ENCODE measurements at regions not wholly inside any gene's neighbourhood (a gene's known extent, or its start where the extent isn't known, plus 50 kb on each side); places are given as distances from the start of the nearest gene placed in this dataset.

DNA sequence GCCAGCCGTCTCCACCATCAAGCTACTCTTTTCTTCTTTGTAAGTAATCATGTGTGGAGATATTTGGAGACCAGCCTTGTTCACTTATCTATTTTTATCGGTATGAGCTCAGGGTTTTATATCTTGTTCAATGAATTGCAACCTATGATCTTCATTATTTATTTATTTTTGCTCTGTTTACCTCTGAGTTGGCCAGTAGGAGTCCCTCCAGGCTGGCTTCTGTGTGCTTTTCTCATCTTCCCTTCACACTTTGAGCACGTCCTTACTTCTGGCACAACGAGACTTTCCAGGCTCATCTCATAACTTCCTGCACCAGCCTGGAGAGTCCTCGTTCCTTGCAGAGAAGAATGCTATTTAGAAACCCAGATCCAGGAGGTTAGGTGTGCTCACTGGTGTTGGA lies 375.8 kb upstream of the PODXL start:
- H3K9me3 ChIP-seq (ENCODE audit: control extremely low read depth in 1 of 3, control insufficient read depth in 2 of 3, insufficient read depth in 1 of 3, low read length in 2 of 3): peaks cover 0 to 9% (median 0%) of the 10 kb centered on the region in 3 donors
- no peak overlapping the region for H2AFZ ChIP-seq (ENCODE audit: insufficient read depth, low read depth, low read length, poor library complexity, severe bottlenecking)
- Mint-ChIP-seq H3K27ac (no peak overlapping the region), H3K27me3 (peaks cover 6% of the 10 kb centered on the region), H3K9me3 (ENCODE audit: insufficient read depth) (peaks cover 3% of the 10 kb centered on the region), H3K4me1 (no peaks in the 10 kb centered on the region), H3K4me3 (no peak overlapping the region)
- no peak overlapping the region for H3K4me2 ChIP-seq (replicated peaks; ENCODE audit: low read depth, low read length, poor library complexity, severe bottlenecking)
- TF ChIP-seq, protein P1, sequence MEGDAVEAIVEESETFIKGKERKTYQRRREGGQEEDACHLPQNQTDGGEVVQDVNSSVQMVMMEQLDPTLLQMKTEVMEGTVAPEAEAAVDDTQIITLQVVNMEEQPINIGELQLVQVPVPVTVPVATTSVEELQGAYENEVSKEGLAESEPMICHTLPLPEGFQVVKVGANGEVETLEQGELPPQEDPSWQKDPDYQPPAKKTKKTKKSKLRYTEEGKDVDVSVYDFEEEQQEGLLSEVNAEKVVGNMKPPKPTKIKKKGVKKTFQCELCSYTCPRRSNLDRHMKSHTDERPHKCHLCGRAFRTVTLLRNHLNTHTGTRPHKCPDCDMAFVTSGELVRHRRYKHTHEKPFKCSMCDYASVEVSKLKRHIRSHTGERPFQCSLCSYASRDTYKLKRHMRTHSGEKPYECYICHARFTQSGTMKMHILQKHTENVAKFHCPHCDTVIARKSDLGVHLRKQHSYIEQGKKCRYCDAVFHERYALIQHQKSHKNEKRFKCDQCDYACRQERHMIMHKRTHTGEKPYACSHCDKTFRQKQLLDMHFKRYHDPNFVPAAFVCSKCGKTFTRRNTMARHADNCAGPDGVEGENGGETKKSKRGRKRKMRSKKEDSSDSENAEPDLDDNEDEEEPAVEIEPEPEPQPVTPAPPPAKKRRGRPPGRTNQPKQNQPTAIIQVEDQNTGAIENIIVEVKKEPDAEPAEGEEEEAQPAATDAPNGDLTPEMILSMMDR (IDR thresholded peaks at IDR 0.05): no peak
- no peak for TF ChIP-seq EZH2 (IDR thresholded peaks at IDR 0.05; ENCODE audit: borderline replicate concordance, insufficient read depth, low read depth, low read length, poor library complexity, severe bottlenecking)
- ATAC-seq (ENCODE audit: low read depth) (no peak), DNase-seq (no peak)
- no peaks in the 10 kb centered on the region for H3K36me3 ChIP-seq (replicated peaks in 1 of 2; ENCODE audit: control extremely low read depth in 1 of 2, control insufficient read depth in 1 of 2, extremely low read depth in 1 of 2, insufficient read depth in 2 of 2, low read length in 1 of 2)
- intact Hi-C loops (cut with micrococcal nuclease): no loop called here
- no peaks in the 10 kb centered on the region for H3K27me3 ChIP-seq (replicated peaks in 1 of 4; ENCODE audit: control extremely low read depth in 1 of 4, control insufficient read depth in 3 of 4, insufficient read depth in 4 of 4, low read length in 3 of 4)
- no CpG with 5 or more reads among the region's 5 CpGs for WGBS (ENCODE audit: insufficient coverage)
- H3K79me2 ChIP-seq (ENCODE audit: control insufficient read depth, insufficient read depth, low read length): no peaks in the 10 kb centered on the region
- no peak overlapping the region for H3K27ac ChIP-seq (ENCODE audit: low read length in 2 of 2)
- ChIA-PET POLR2A (no interaction called here), CTCF (no interaction called here)
- no peaks in the 10 kb centered on the region for H4K20me1 ChIP-seq (ENCODE audit: control insufficient read depth, insufficient read depth, low read length, poor library complexity, severe bottlenecking)
- no peak overlapping the region for H3K4me3 ChIP-seq (ENCODE audit: control extremely low read depth in 1 of 5, extremely low read depth in 1 of 5, insufficient read depth in 1 of 5, low read depth in 2 of 5, low read length in 4 of 5)
- no peak overlapping the region for H3K9ac ChIP-seq (ENCODE audit: low read length)
- no peaks in the 10 kb centered on the region for H3K4me1 ChIP-seq (ENCODE audit: control insufficient read depth in 2 of 2, insufficient read depth in 2 of 2, low read length in 2 of 2)

DNA sequence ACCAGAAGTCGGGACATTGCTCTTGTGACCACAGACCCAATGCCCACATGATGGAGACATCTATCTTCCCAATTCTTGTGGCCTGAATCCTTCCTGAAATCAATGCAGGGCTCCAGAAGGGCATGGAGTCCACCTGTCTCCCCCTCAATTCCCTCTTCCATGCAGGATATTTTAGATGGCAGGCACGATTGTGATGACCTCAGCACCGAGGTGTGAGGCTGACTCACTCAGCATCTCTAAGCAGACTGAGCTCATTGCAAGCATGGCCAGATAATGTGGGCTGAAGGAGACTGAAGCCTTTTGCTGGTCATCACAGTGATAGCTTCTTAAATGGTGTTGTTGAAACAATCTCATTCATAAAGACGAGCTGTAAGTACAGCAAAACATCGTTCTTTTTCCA lies 374.9 kb upstream of the PODXL start:
- H3K4me3 ChIP-seq (ENCODE audit: control extremely low read depth in 1 of 5, extremely low read depth in 1 of 5, insufficient read depth in 1 of 5, low read depth in 2 of 5, low read length in 4 of 5): no peak overlapping the region
- WGBS (ENCODE audit: insufficient coverage): 68% methylated on average over 3 of the region's 5 CpGs
- no peak overlapping the region for H3K4me2 ChIP-seq (replicated peaks; ENCODE audit: low read depth, low read length, poor library complexity, severe bottlenecking)
- Mint-ChIP-seq H3K4me1 (no peaks in the 10 kb centered on the region), H3K27ac (no peak overlapping the region), H3K9me3 (ENCODE audit: insufficient read depth) (no peaks in the 10 kb centered on the region), H3K4me3 (no peak overlapping the region), H3K27me3 (peaks cover 5% of the 10 kb centered on the region)
- H3K27me3 ChIP-seq (replicated peaks in 1 of 4; ENCODE audit: control extremely low read depth in 1 of 4, control insufficient read depth in 3 of 4, insufficient read depth in 4 of 4, low read length in 3 of 4): no peaks in the 10 kb centered on the region
- no peaks in the 10 kb centered on the region for H4K20me1 ChIP-seq (ENCODE audit: control insufficient read depth, insufficient read depth, low read length, poor library complexity, severe bottlenecking)
- no peak for DNase-seq
- peaks cover 0 to 9% (median 0%) of the 10 kb centered on the region in 3 donors for H3K9me3 ChIP-seq (ENCODE audit: control extremely low read depth in 1 of 3, control insufficient read depth in 2 of 3, insufficient read depth in 1 of 3, low read length in 2 of 3)
- no peaks in the 10 kb centered on the region for H3K36me3 ChIP-seq (replicated peaks in 1 of 2; ENCODE audit: control extremely low read depth in 1 of 2, control insufficient read depth in 1 of 2, extremely low read depth in 1 of 2, insufficient read depth in 2 of 2, low read length in 1 of 2)
- H3K9ac ChIP-seq (ENCODE audit: low read length): no peak overlapping the region
- POLR2A ChIA-PET: no interaction called here
- intact Hi-C loops (cut with micrococcal nuclease): no loop called here
- no peak overlapping the region for H2AFZ ChIP-seq (ENCODE audit: insufficient read depth, low read depth, low read length, poor library complexity, severe bottlenecking)
- TF ChIP-seq, protein P1 (IDR thresholded peaks at IDR 0.05): no peak
- TF ChIP-seq EZH2 (IDR thresholded peaks at IDR 0.05; ENCODE audit: borderline replicate concordance, insufficient read depth, low read depth, low read length, poor library complexity, severe bottlenecking): no peak
- no peaks in the 10 kb centered on the region for H3K79me2 ChIP-seq (ENCODE audit: control insufficient read depth, insufficient read depth, low read length)
- ATAC-seq (ENCODE audit: low read depth): no peak
- H3K4me1 ChIP-seq (ENCODE audit: control insufficient read depth in 2 of 2, insufficient read depth in 2 of 2, low read length in 2 of 2): no peaks in the 10 kb centered on the region
- no peak overlapping the region for H3K27ac ChIP-seq (ENCODE audit: low read length in 2 of 2)
- CTCF ChIA-PET: no interaction called here
